OCI-LY7 (cell line): ENCODE measurements at regions not wholly inside any gene's neighbourhood (a gene's known extent, or its start where the extent isn't known, plus 50 kb on each side); places are given as distances from the start of the nearest gene placed in this dataset.

Experiments used
- BruUV-seq: library from RNA; stranded (reverse); fragments of 400-500 nt; replicated peaks from 2 replicates; lab custom pipeline; 2021; lab: Mats Ljungman, UMichigan
- CTCF ChIA-PET: fragments of 300-600 bp; sonication (Branson Sonifier 250); formaldehyde crosslinking; loops from one replicate; lab custom pipeline; 2022; ENCODE audit warnings: antibody characterized with exemption; ENCODE audit not compliant: unreplicated experiment; lab: Charles Lee
- POLR2A ChIA-PET: fragments of 300-600 bp; sonication (Branson Sonifier 250); formaldehyde crosslinking; loops from one replicate; lab custom pipeline; 2022; ENCODE audit warnings: antibody characterized with exemption; lab: Charles Lee
- DNase-seq: peaks from one replicate; pipeline ENCODE4 v3.0.0-alpha.2; 2015; ENCODE audit warnings: low spot score
- H2AFZ ChIP-seq: fragments of 200-600 bp; sonication (generic), shearing (Covaris generic); 2 replicates; pipeline ENCODE4 v1.6.1; 2014; ENCODE audit warnings: mild to moderate bottlenecking, antibody characterized with exemption, low read length, moderate library complexity
- H3K27ac ChIP-seq: fragments of 200-600 bp; sonication (generic); 2 replicates; pipeline ENCODE4 v1.5.1; 2014; ENCODE audit warnings: mixed run types, low read depth, mild to moderate bottlenecking, moderate library complexity, low read length, inconsistent platforms; ENCODE audit not compliant: poor library complexity, severe bottlenecking
- H3K36me3 ChIP-seq: fragments of 200-600 bp; sonication (generic); 2 replicates; pipeline ENCODE4 v1.6.1; 2014; ENCODE audit warnings: mild to moderate bottlenecking, antibody characterized with exemption, low read length, moderate library complexity, mixed read lengths; ENCODE audit not compliant: insufficient read depth
- H3K4me1 ChIP-seq: fragments of 200-600 bp; sonication (generic); 2 replicates; pipeline ENCODE4 v1.5.1; 2014; ENCODE audit warnings: mild to moderate bottlenecking, low read length; ENCODE audit not compliant: insufficient read depth, poor library complexity, severe bottlenecking
- H3K4me2 ChIP-seq: fragments of 200-600 bp; sonication (generic); 2 replicates; pipeline ENCODE4 v1.6.1; 2014; ENCODE audit warnings: mild to moderate bottlenecking, low read length
- H3K4me3 ChIP-seq: fragments of 200-600 bp; sonication (generic); 2 replicates; pipeline ENCODE4 v1.5.1; 2014; ENCODE audit warnings: mild to moderate bottlenecking, low read depth, low read length; ENCODE audit not compliant: poor library complexity, severe bottlenecking
- H3K79me2 ChIP-seq: fragments of 200-600 bp; sonication (generic); 2 replicates; pipeline ENCODE4 v1.6.1; 2016; ENCODE audit warnings: low read depth, mild to moderate bottlenecking, low read length, moderate library complexity, mixed read lengths; ENCODE audit not compliant: insufficient read depth
- H3K9me2 ChIP-seq: fragments of 200-600 bp; sonication (generic); 2 replicates; pipeline ENCODE4 v1.6.1; 2016; ENCODE audit warnings: mild to moderate bottlenecking, low read length, mixed read lengths; ENCODE audit not compliant: insufficient read depth
- H3K9me3 ChIP-seq: fragments of 200-600 bp; sonication (generic); 2 replicates; pipeline ENCODE4 v1.6.1; 2014; ENCODE audit warnings: mild to moderate bottlenecking, mixed run types, low read length, mixed read lengths
- H4K20me1 ChIP-seq: fragments of 200-600 bp; sonication (generic); 2 replicates; pipeline ENCODE4 v1.6.1; 2014; ENCODE audit warnings: mild to moderate bottlenecking, antibody characterized with exemption, low read length, moderate library complexity, mixed read lengths; ENCODE audit not compliant: insufficient read depth
- EZH2phosphoT487 ChIP-seq: fragments of 200-600 bp; sonication (generic); IDR thresholded peaks from 2 replicates; pipeline ENCODE4 v1.6.1; 2018; ENCODE audit warnings: low read depth, borderline replicate concordance, mild to moderate bottlenecking, mixed run types, antibody characterized with exemption, low read length, moderate library complexity, mixed read lengths
- intact Hi-C: fragments of 100-400 bp; cut with micrococcal nuclease; formaldehyde crosslinking; loops from one replicate; pipeline ENCODE4 v1.10.0; 2022; ENCODE audit not compliant: unreplicated experiment
- TF ChIP-seq, protein P1 (sequence below): fragments of 200-600 bp; sonication (generic); conservative IDR thresholded peaks from 2 replicates; pipeline ENCODE4 v1.5.1; 2014; ENCODE audit warnings: mild to moderate bottlenecking, antibody characterized with exemption, low read length, moderate library complexity, mixed read lengths

GRCh38 chr22:35010543-35010942, 55.4 kb upstream of the ISX start:
- Histone ChIP-seq H3K27ac (no peak overlapping the region), H3K4me1 (no peaks in the 10 kb centered on the region), H3K9me2 (no peaks in the 10 kb centered on the region), H3K36me3 (no peaks in the 10 kb centered on the region), H3K4me2 (no peak overlapping the region), H3K9me3 (no peaks in the 10 kb centered on the region), H4K20me1 (no peaks in the 10 kb centered on the region), H2AFZ (no peak overlapping the region), H3K4me3 (no peak overlapping the region), H3K79me2 (no peaks in the 10 kb centered on the region)
- intact Hi-C loops: no loop called here
- ChIA-PET CTCF (no interaction called here), POLR2A (no interaction called here)
- TF ChIP-seq, protein P1, sequence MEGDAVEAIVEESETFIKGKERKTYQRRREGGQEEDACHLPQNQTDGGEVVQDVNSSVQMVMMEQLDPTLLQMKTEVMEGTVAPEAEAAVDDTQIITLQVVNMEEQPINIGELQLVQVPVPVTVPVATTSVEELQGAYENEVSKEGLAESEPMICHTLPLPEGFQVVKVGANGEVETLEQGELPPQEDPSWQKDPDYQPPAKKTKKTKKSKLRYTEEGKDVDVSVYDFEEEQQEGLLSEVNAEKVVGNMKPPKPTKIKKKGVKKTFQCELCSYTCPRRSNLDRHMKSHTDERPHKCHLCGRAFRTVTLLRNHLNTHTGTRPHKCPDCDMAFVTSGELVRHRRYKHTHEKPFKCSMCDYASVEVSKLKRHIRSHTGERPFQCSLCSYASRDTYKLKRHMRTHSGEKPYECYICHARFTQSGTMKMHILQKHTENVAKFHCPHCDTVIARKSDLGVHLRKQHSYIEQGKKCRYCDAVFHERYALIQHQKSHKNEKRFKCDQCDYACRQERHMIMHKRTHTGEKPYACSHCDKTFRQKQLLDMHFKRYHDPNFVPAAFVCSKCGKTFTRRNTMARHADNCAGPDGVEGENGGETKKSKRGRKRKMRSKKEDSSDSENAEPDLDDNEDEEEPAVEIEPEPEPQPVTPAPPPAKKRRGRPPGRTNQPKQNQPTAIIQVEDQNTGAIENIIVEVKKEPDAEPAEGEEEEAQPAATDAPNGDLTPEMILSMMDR: no peak
- no peak for TF ChIP-seq EZH2phosphoT487
- no TSS peak for BruUV-seq
- DNase-seq: no peak

GRCh38 chr22:35014812-35015211, 51.1 kb upstream of the ISX start:
- no TSS peak for BruUV-seq
- Histone ChIP-seq H3K27ac (no peak overlapping the region), H3K9me3 (no peaks in the 10 kb centered on the region), H4K20me1 (no peaks in the 10 kb centered on the region), H3K4me2 (no peak overlapping the region), H3K79me2 (no peaks in the 10 kb centered on the region), H3K4me1 (no peaks in the 10 kb centered on the region), H3K4me3 (no peak overlapping the region), H3K36me3 (no peaks in the 10 kb centered on the region), H3K9me2 (no peaks in the 10 kb centered on the region), H2AFZ (no peak overlapping the region)
- ChIA-PET POLR2A (no interaction called here), CTCF (no interaction called here)
- intact Hi-C loops: no loop called here
- no peak for TF ChIP-seq EZH2phosphoT487
- TF ChIP-seq, protein P1: no peak
- DNase-seq: no peak
